Panc1 (cell line): ENCODE measurements at regions not wholly inside any gene's neighbourhood (a gene's known extent, or its start where the extent isn't known, plus 50 kb on each side); places are given as distances from the start of the nearest gene placed in this dataset.

Experiments used
- ATAC-seq: fragments of 200-7000 bp; cut with Tn5 transposase; 2 replicates; pipeline ENCODE4 v1.9.1; 2020; ENCODE audit warnings: mild to moderate bottlenecking, moderate library complexity
- BruUV-seq: library from RNA; stranded (reverse); fragments of 400-500 nt; replicated peaks from 2 replicates; lab custom pipeline; 2021; lab: Mats Ljungman, UMichigan
- CTCF ChIA-PET: fragments of 300-600 bp; sonication (Branson Sonifier 250); formaldehyde crosslinking; loops from one replicate; lab custom pipeline; 2022; ENCODE audit warnings: antibody characterized with exemption; lab: Charles Lee
- POLR2A ChIA-PET: fragments of 300-600 bp; sonication (Branson Sonifier 250); formaldehyde crosslinking; loops from one replicate; lab custom pipeline; 2022; ENCODE audit warnings: antibody characterized with exemption; lab: Charles Lee
- DNase-seq: peaks from one replicate; pipeline ENCODE4 v3.0.0-alpha.2; 2010; ENCODE audit warnings: low read depth, low spot score
- H3K27ac ChIP-seq: 2 replicates; pipeline ENCODE4 v1.5.1; 2011; ENCODE audit warnings: mild to moderate bottlenecking, low read length, inconsistent platforms
- H3K27me3 ChIP-seq: fragments of 200-500 bp; sonication (Bioruptor generic); 2 replicates; pipeline ENCODE4 v1.6.0; 2014; ENCODE audit warnings: low read length, inconsistent platforms; ENCODE audit not compliant: control insufficient read depth, insufficient read depth
- H3K36me3 ChIP-seq: fragments of 200-500 bp; sonication (Bioruptor generic); 2 replicates; pipeline ENCODE4 v1.5.1; 2014; ENCODE audit warnings: inconsistent platforms, mild to moderate bottlenecking, low read length, moderate library complexity; ENCODE audit not compliant: control insufficient read depth, insufficient read depth
- H3K4me1 ChIP-seq: 2 replicates; pipeline ENCODE4 v1.5.1; 2011; ENCODE audit warnings: inconsistent platforms, mild to moderate bottlenecking, low read length, moderate library complexity; ENCODE audit not compliant: control insufficient read depth, insufficient read depth
- H3K4me3 ChIP-seq, 2 experiments: 2 replicates each; pipeline ENCODE4 v1.5.1; 2011 to 2012; ENCODE audit warnings: low read depth in 2 of 2, low read length in 2 of 2, mild to moderate bottlenecking in 2 of 2, inconsistent platforms in 1 of 2, moderate library complexity in 1 of 2
- H3K9me3 ChIP-seq: fragments of 200-500 bp; sonication (Bioruptor generic); 2 replicates; pipeline ENCODE4 v1.5.1; 2014; ENCODE audit warnings: low read depth, mild to moderate bottlenecking, inconsistent platforms, low read length, moderate library complexity; ENCODE audit not compliant: control insufficient read depth, insufficient read depth
- CTCF ChIP-seq: fragments of 450-650 bp; IDR thresholded peaks from 2 replicates; pipeline ENCODE4 v1.5.1; 2017; ENCODE audit warnings: mild to moderate bottlenecking
- POLR2AphosphoS5 ChIP-seq: IDR thresholded peaks from 2 replicates; pipeline ENCODE4 v1.6.1; 2012; ENCODE audit warnings: mild to moderate bottlenecking, low read depth, low read length, moderate library complexity
- REST ChIP-seq, 2 experiments: IDR thresholded peaks; 2 replicates each; pipeline ENCODE4 v1.6.1; 2011 to 2012; ENCODE audit warnings: low read depth in 2 of 2, control low read depth in 1 of 2, low read length in 1 of 2, mild to moderate bottlenecking in 1 of 2, moderate library complexity in 1 of 2; ENCODE audit not compliant: insufficient read depth in 1 of 2
- SIN3A ChIP-seq: IDR thresholded peaks from 2 replicates; pipeline ENCODE4 v1.6.1; 2012; ENCODE audit warnings: low read depth, mild to moderate bottlenecking, low read length, moderate library complexity, borderline replicate concordance; ENCODE audit not compliant: insufficient read depth
- TCF7L2 ChIP-seq: IDR thresholded peaks from 2 replicates; pipeline ENCODE4 v1.6.1; 2011; ENCODE audit warnings: mild to moderate bottlenecking, low read depth, low read length, inconsistent platforms
- in situ Hi-C: cut with HindIII; loops from 2 replicates; pipeline ENCODE4 v1.10.0; 2016; ENCODE audit warnings: low sequenced_read_pairs, low pct_unique_long_range_greater_than_20kb
- intact Hi-C: fragments of 100-400 bp; cut with micrococcal nuclease; formaldehyde crosslinking; loops from one replicate; pipeline ENCODE4 v1.10.0; 2022; ENCODE audit not compliant: unreplicated experiment

- no peak for ATAC-seq
- ChIA-PET POLR2A (no interaction called here), CTCF (no interaction called here)
- Histone ChIP-seq H3K36me3 (no peaks in the 10 kb centered on the region), H3K4me3 (no peak overlapping the region), H3K4me1 (no peaks in the 10 kb centered on the region), H3K27ac (no peak overlapping the region), H3K27me3 (no peaks in the 10 kb centered on the region), H3K9me3 (no peaks in the 10 kb centered on the region)
- in situ Hi-C loops (no loop called here), intact Hi-C loops (no loop called here)
- TF ChIP-seq POLR2AphosphoS5, result no peak
- no peak for TF ChIP-seq TCF7L2
- no peak for TF ChIP-seq CTCF
- no peak for TF ChIP-seq SIN3A
- no peak for TF ChIP-seq REST (IDR thresholded peaks at IDR 0.05; ENCODE audit: insufficient read depth in 1 of 2, low read depth in 2 of 2, low read length in 1 of 2)
- no peak for DNase-seq
- no TSS peak for BruUV-seq
Measured at GRCh38 chr4:107404591-107405300, 315.3 kb downstream of the PAPSS1 start.

GRCh38 chr4:107402291-107402690 lies 317.7 kb downstream of the PAPSS1 start:
- Histone ChIP-seq H3K4me1 (no peaks in the 10 kb centered on the region), H3K4me3 (no peak overlapping the region), H3K27ac (no peak overlapping the region), H3K9me3 (no peaks in the 10 kb centered on the region), H3K27me3 (no peaks in the 10 kb centered on the region), H3K36me3 (no peaks in the 10 kb centered on the region)
- BruUV-seq, result no TSS peak
- intact Hi-C loops (no loop called here), in situ Hi-C loops (no loop called here)
- no peak for DNase-seq
- no peak for TF ChIP-seq CTCF
- no peak for TF ChIP-seq REST (IDR thresholded peaks at IDR 0.05; ENCODE audit: insufficient read depth in 1 of 2, low read depth in 2 of 2, low read length in 1 of 2)
- TF ChIP-seq POLR2AphosphoS5, result no peak
- TF ChIP-seq SIN3A, result no peak
- no peak for TF ChIP-seq TCF7L2
- ChIA-PET POLR2A (no interaction called here), CTCF (no interaction called here)
- no peak for ATAC-seq
